GM18858 (cell line): ENCODE measurements at regions not wholly inside any gene's neighbourhood (a gene's known extent, or its start where the extent isn't known, plus 50 kb on each side); places are given as distances from the start of the nearest gene placed in this dataset.

Experiments used
- ATAC-seq: cut with Tn5 transposase; IDR thresholded peaks from one replicate; pipeline ENCODE4 v1.9.1; 2021; ENCODE audit not compliant: unreplicated experiment

- ATAC-seq: no peak
These were observed 53.8 kb upstream of the FBN2 start for GRCh38 chr5:128591598-128592455.

- ATAC-seq: no peak
These were observed 58.0 kb upstream of the FBN2 start for GRCh38 chr5:128596071-128596470.

- no peak for ATAC-seq
These were observed 59.1 kb upstream of the FBN2 start for GRCh38 chr5:128597156-128597555.

- ATAC-seq: no peak
These were observed 75.1 kb upstream of the FBN2 start for GRCh38 chr5:128613128-128613527.

- ATAC-seq: no peak
These were observed 75.7 kb upstream of the FBN2 start for GRCh38 chr5:128613766-128614165.

GRCh38 chr5:128615578-128615977 is 77.5 kb upstream of the FBN2 start:
- ATAC-seq: no peak

- no peak for ATAC-seq
These were observed 88.6 kb upstream of the FBN2 start for GRCh38 chr5:128626536-128627090.

GRCh38 chr5:128627939-128628338 is 89.9 kb upstream of the FBN2 start:
- no peak for ATAC-seq

GRCh38 chr5:128629157-128629556 is 91.1 kb upstream of the FBN2 start:
- ATAC-seq: no peak

- no peak for ATAC-seq
These were observed 92.1 kb upstream of the FBN2 start for GRCh38 chr5:128630121-128630520.

GRCh38 chr5:128631771-128632170 is 93.7 kb upstream of the FBN2 start:
- ATAC-seq: no peak

- ATAC-seq: no peak
These were observed 94.2 kb upstream of the FBN2 start for GRCh38 chr5:128632264-128632663.

- no peak for ATAC-seq
These were observed 95.9 kb upstream of the FBN2 start for GRCh38 chr5:128633901-128634300.

- ATAC-seq: no peak
These were observed 97.3 kb upstream of the FBN2 start for GRCh38 chr5:128635379-128635778.

GRCh38 chr5:128636361-128636760 is 98.3 kb upstream of the FBN2 start:
- ATAC-seq: no peak

GRCh38 chr5:128637031-128637430 is 99.0 kb upstream of the FBN2 start:
- ATAC-seq: no peak

GRCh38 chr5:128641861-128642260 is 103.8 kb upstream of the FBN2 start:
- ATAC-seq: no peak

- ATAC-seq: no peak
These were observed 106.8 kb upstream of the FBN2 start for GRCh38 chr5:128644863-128645262.

- ATAC-seq: no peak
These were observed 107.5 kb upstream of the FBN2 start for GRCh38 chr5:128645581-128645980.

- no peak for ATAC-seq
These were observed 108.1 kb upstream of the FBN2 start for GRCh38 chr5:128646176-128646575.

GRCh38 chr5:128649192-128649591 is 111.1 kb upstream of the FBN2 start:
- ATAC-seq: no peak

GRCh38 chr5:128662997-128663396 is 125.0 kb upstream of the FBN2 start:
- ATAC-seq: no peak
